ENCODE measurements at regions not wholly inside any gene's neighbourhood (a gene's known extent, or its start where the extent isn't known, plus 50 kb on each side); places are given as distances from the start of the nearest gene placed in this dataset.

DNA sequence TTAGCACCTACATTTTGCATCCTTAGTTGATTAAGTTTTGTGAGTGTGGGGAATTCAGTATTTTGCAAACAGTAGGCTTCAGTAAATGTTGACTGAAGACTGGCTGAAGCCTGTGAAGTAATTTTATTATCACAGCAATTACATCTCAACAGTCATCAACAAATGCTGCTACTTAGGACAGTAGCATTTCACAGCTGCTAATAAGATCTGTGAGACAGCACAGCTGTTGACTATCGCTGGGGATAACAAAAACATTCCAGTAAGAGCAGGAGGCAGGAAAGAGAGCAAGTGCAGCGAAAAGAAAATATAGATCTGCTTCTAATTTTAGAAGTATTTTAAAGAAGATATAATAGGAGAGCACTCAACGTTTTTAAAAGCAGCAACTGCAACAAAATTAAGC lies 117.3 kb upstream of the FGF10 start:
- TF ChIP-seq, protein P1, sequence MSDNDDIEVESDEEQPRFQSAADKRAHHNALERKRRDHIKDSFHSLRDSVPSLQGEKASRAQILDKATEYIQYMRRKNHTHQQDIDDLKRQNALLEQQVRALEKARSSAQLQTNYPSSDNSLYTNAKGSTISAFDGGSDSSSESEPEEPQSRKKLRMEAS (IDR thresholded peaks at IDR 0.05), result no peak
- no peak for TF ChIP-seq CEBPB (IDR thresholded peaks at IDR 0.05)
- no peak for TF ChIP-seq CREB1 (IDR thresholded peaks at IDR 0.05; ENCODE audit: low read depth)
- no peak for TF ChIP-seq FOXM1 (IDR thresholded peaks at IDR 0.05; ENCODE audit: borderline replicate concordance, low read depth)
- no peak for TF ChIP-seq EGR1 (IDR thresholded peaks at IDR 0.05)
- TF ChIP-seq TEAD4 (IDR thresholded peaks at IDR 0.05), result no peak
- TF ChIP-seq TAF1 (IDR thresholded peaks at IDR 0.05; ENCODE audit: low read depth), result no peak
- TF ChIP-seq NFIC (IDR thresholded peaks at IDR 0.05), result no peak
- TF ChIP-seq RAD21 (IDR thresholded peaks at IDR 0.05; ENCODE audit: low read depth), result no peak
- TF ChIP-seq, protein P2, sequence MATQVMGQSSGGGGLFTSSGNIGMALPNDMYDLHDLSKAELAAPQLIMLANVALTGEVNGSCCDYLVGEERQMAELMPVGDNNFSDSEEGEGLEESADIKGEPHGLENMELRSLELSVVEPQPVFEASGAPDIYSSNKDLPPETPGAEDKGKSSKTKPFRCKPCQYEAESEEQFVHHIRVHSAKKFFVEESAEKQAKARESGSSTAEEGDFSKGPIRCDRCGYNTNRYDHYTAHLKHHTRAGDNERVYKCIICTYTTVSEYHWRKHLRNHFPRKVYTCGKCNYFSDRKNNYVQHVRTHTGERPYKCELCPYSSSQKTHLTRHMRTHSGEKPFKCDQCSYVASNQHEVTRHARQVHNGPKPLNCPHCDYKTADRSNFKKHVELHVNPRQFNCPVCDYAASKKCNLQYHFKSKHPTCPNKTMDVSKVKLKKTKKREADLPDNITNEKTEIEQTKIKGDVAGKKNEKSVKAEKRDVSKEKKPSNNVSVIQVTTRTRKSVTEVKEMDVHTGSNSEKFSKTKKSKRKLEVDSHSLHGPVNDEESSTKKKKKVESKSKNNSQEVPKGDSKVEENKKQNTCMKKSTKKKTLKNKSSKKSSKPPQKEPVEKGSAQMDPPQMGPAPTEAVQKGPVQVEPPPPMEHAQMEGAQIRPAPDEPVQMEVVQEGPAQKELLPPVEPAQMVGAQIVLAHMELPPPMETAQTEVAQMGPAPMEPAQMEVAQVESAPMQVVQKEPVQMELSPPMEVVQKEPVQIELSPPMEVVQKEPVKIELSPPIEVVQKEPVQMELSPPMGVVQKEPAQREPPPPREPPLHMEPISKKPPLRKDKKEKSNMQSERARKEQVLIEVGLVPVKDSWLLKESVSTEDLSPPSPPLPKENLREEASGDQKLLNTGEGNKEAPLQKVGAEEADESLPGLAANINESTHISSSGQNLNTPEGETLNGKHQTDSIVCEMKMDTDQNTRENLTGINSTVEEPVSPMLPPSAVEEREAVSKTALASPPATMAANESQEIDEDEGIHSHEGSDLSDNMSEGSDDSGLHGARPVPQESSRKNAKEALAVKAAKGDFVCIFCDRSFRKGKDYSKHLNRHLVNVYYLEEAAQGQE (IDR thresholded peaks at IDR 0.05; ENCODE audit: low read depth), result no peak
- no peak for TF ChIP-seq YY1 (IDR thresholded peaks at IDR 0.05; ENCODE audit: low read depth)
- TF ChIP-seq ZBTB7A (IDR thresholded peaks at IDR 0.05; ENCODE audit: low read depth), result no peak
- TF ChIP-seq TCF12 (IDR thresholded peaks at IDR 0.05; ENCODE audit: low read depth), result no peak
- no peak for TF ChIP-seq EP300 (IDR thresholded peaks at IDR 0.05; ENCODE audit: borderline replicate concordance)
- TF ChIP-seq, protein P3, sequence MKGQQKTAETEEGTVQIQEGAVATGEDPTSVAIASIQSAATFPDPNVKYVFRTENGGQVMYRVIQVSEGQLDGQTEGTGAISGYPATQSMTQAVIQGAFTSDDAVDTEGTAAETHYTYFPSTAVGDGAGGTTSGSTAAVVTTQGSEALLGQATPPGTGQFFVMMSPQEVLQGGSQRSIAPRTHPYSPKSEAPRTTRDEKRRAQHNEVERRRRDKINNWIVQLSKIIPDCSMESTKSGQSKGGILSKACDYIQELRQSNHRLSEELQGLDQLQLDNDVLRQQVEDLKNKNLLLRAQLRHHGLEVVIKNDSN (IDR thresholded peaks at IDR 0.05), result no peak

DNA sequence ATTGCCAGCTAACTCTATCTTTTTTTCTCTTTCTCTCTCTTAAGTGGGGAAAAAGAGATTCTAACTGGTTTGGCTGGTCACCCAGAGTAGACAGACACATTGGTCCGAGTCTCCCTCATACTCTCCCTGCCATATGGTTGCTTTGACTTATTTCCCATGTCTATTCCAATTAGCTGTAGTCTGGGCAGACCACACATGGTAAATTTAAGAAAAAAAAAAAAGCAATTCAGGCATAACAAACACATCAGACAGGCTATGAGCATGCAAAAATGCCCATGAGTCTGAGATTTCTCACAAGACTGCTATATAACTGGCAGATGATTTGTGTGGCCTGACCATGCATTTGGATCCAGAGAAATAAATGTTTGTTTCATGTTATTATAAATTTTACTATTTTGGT lies 110.2 kb upstream of the FGF10 start:
- no peak for TF ChIP-seq EP300 (IDR thresholded peaks at IDR 0.05; ENCODE audit: borderline replicate concordance)
- TF ChIP-seq, protein P2 (IDR thresholded peaks at IDR 0.05; ENCODE audit: low read depth), result no peak
- TF ChIP-seq, protein P1 (IDR thresholded peaks at IDR 0.05), result no peak

DNA sequence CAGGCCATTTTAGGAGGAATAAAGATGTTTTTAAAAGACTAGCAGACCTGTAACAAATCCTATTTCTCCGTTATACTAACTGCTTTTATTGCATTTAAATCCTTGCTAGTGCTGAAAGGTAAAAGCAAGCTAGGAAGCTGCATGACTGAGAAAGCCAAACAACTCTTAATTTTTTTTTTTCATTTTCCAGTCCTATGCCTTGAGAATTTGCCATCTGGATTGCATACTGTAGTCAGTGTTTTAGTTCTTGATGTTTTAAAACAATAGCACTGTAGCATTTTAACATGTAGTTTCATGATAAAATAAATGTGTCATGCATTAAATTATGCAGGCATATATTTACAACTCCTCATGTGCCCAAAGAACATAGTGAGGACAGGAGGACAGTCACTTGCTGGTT lies 108.4 kb upstream of the FGF10 start:
- TF ChIP-seq CREB1 (IDR thresholded peaks at IDR 0.05; ENCODE audit: low read depth) (no peak), EGR1 (IDR thresholded peaks at IDR 0.05) (no peak), CEBPB (IDR thresholded peaks at IDR 0.05) (no peak), EP300 (IDR thresholded peaks at IDR 0.05; ENCODE audit: borderline replicate concordance) (no peak), NFIC (IDR thresholded peaks at IDR 0.05) (no peak), YY1 (IDR thresholded peaks at IDR 0.05; ENCODE audit: low read depth) (no peak), TCF12 (IDR thresholded peaks at IDR 0.05; ENCODE audit: low read depth) (no peak), TEAD4 (IDR thresholded peaks at IDR 0.05) (no peak), RAD21 (IDR thresholded peaks at IDR 0.05; ENCODE audit: low read depth) (no peak), ZBTB7A (IDR thresholded peaks at IDR 0.05; ENCODE audit: low read depth) (no peak), TAF1 (IDR thresholded peaks at IDR 0.05; ENCODE audit: low read depth) (no peak), FOXM1 (IDR thresholded peaks at IDR 0.05; ENCODE audit: borderline replicate concordance, low read depth) (no peak)
- TF ChIP-seq, protein P2 (IDR thresholded peaks at IDR 0.05; ENCODE audit: low read depth), result no peak
- TF ChIP-seq, protein P1 (IDR thresholded peaks at IDR 0.05), result no peak
- TF ChIP-seq, protein P3 (IDR thresholded peaks at IDR 0.05), result no peak

DNA sequence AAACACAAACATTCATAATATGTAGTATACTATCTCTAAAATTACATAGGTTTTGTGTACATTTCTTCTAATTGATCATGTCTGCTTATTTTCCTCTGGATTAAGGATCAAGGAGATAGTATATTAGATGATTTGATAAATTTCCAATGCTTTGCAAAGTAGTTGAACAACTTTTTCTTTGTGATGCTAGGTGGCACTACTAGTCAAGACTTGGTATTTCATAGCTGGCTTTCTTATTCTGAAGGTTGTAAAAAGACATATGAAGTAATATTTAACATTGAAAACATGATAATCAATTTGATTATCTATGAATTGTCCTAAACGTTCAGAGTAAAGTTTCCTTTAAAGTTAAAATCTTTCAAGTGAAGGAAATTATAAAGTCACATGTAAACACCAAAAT lies 106.1 kb upstream of the FGF10 start:
- TF ChIP-seq RAD21 (IDR thresholded peaks at IDR 0.05; ENCODE audit: low read depth), result no peak
- TF ChIP-seq YY1 (IDR thresholded peaks at IDR 0.05; ENCODE audit: low read depth), result no peak

DNA sequence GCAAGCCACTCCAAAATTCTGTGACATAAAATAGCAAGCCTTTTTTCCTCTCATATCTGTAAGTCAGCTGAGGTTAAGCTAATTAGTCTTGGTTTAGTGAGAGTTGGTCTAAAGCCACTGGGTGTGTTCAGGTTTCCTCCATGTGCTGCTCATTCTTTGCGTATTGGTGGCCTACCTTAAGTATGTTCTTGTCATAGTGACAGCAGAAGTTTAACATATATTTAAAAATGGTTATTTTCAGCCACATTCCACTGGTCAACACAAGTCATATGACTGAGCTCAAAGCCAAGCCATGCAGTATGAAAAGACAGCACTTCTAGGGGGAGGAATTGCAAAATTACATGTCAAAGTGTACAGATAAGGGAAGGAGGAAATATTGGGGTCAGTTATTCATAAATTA lies 100.5 kb upstream of the FGF10 start:
- TF ChIP-seq RAD21 (IDR thresholded peaks at IDR 0.05; ENCODE audit: low read depth), result no peak
- no peak for TF ChIP-seq TAF1 (IDR thresholded peaks at IDR 0.05; ENCODE audit: low read depth)
- no peak for TF ChIP-seq FOXM1 (IDR thresholded peaks at IDR 0.05; ENCODE audit: borderline replicate concordance, low read depth)
- no peak for TF ChIP-seq EGR1 (IDR thresholded peaks at IDR 0.05)
